HEK293T (cell line): ENCODE measurements at regions not wholly inside any gene's neighbourhood (a gene's known extent, or its start where the extent isn't known, plus 50 kb on each side); places are given as distances from the start of the nearest gene placed in this dataset.
"Not testable (repeated sequence)": the region's sequence is repeated elsewhere in the genome, so short reads cannot be mapped to it uniquely, and the experiment has no call there.

Experiments
- CTCF ChIA-PET: fragments of 350-600 bp; formaldehyde crosslinking; extraction: SDS; loops from one replicate; lab custom pipeline; 2021; ENCODE audit warnings: antibody characterized with exemption, inconsistent platforms; lab: Yijun Ruan, JAX
- POLR2A ChIA-PET: fragments of 350-600 bp; formaldehyde crosslinking; extraction: SDS; loops from one replicate; lab custom pipeline; 2020; ENCODE audit warnings: antibody characterized with exemption, inconsistent platforms; lab: Yijun Ruan, JAX
- DNase-seq: peaks from one replicate; pipeline ENCODE4 v3.0.0; 2012; ENCODE audit warnings: mixed read lengths; ENCODE audit errors: extremely low spot score
- ARNT ChIP-seq: fragments of 450-650 bp; IDR thresholded peaks from 2 replicates; pipeline ENCODE4 v1.6.1; 2017; ENCODE audit warnings: mild to moderate bottlenecking
- BHLHE40 ChIP-seq: fragments of 450-650 bp; IDR thresholded peaks from 2 replicates; pipeline ENCODE4 v1.6.1; 2016; ENCODE audit warnings: mild to moderate bottlenecking, moderate library complexity, borderline replicate concordance
- CTBP1 ChIP-seq: fragments of 450-650 bp; IDR thresholded peaks from 2 replicates; pipeline ENCODE4 v1.6.1; 2016; ENCODE audit warnings: borderline replicate concordance
- ELF4 ChIP-seq: fragments of 450-650 bp; IDR thresholded peaks from 2 replicates; pipeline ENCODE4 v1.6.1; 2017; ENCODE audit warnings: antibody characterized with exemption
- FOXA1 ChIP-seq: fragments of 450-650 bp; IDR thresholded peaks from 2 replicates; pipeline ENCODE4 v1.6.1; 2016; ENCODE audit warnings: mild to moderate bottlenecking
- FOXK2 ChIP-seq: fragments of 450-650 bp; IDR thresholded peaks from 2 replicates; pipeline ENCODE4 v1.6.1; 2016; ENCODE audit warnings: mild to moderate bottlenecking
- FOXM1 ChIP-seq: fragments of 450-650 bp; IDR thresholded peaks from 2 replicates; pipeline ENCODE4 v1.6.1; 2017; ENCODE audit warnings: mild to moderate bottlenecking, borderline replicate concordance
- HDGF ChIP-seq: fragments of 450-650 bp; IDR thresholded peaks from 2 replicates; pipeline ENCODE4 v1.6.1; 2017; ENCODE audit warnings: antibody characterized with exemption, borderline replicate concordance
- L3MBTL2 ChIP-seq: fragments of 450-650 bp; conservative IDR thresholded peaks from 2 replicates; pipeline ENCODE4 v1.6.1; 2016; ENCODE audit warnings: mild to moderate bottlenecking
- LEF1 ChIP-seq: fragments of 450-650 bp; IDR thresholded peaks from 2 replicates; pipeline ENCODE4 v1.6.1; 2017; ENCODE audit warnings: mild to moderate bottlenecking, borderline replicate concordance
- NFRKB ChIP-seq: fragments of 450-650 bp; IDR thresholded peaks from 2 replicates; pipeline ENCODE4 v1.6.1; 2016; ENCODE audit warnings: mild to moderate bottlenecking, moderate library complexity
- PKNOX1 ChIP-seq: fragments of 450-650 bp; IDR thresholded peaks from 2 replicates; pipeline ENCODE4 v1.6.1; 2016
- SP1 ChIP-seq: fragments of 450-650 bp; IDR thresholded peaks from 2 replicates; pipeline ENCODE4 v1.6.1; 2017
- SUZ12 ChIP-seq: fragments of 450-650 bp; IDR thresholded peaks from 2 replicates; pipeline ENCODE4 v1.6.1; 2016; ENCODE audit warnings: mild to moderate bottlenecking
- TARDBP ChIP-seq: fragments of 450-650 bp; IDR thresholded peaks from 2 replicates; pipeline ENCODE4 v1.6.1; 2016
- ZNF384 ChIP-seq: fragments of 450-650 bp; IDR thresholded peaks from 2 replicates; pipeline ENCODE4 v1.6.1; 2016

GRCh38 chr12:42002563-42002962, 142.1 kb downstream of the GXYLT1 start:
- ChIA-PET POLR2A (no interaction called here), CTCF (no interaction called here)
- TF ChIP-seq PKNOX1 (no peak), NFRKB (no peak), SP1 (no peak), FOXA1 (no peak), SUZ12 (no peak), CTBP1 (no peak), FOXM1 (no peak), TARDBP (no peak), FOXK2 (no peak), ZNF384 (no peak), BHLHE40 (no peak), ELF4 (no peak), ARNT (no peak), HDGF (no peak), L3MBTL2 (no peak), LEF1 (no peak)
- DNase-seq, result no peak

GRCh38 chr12:41998436-41998835, 146.2 kb downstream of the GXYLT1 start:
- ChIA-PET POLR2A (interaction anchor here (0.7 kb wide), 1 partner anchor 55 kb away, joined by 3 read pairs; no protein-coding TSS in a partner anchor), CTCF (no interaction called here)
- TF ChIP-seq HDGF, result no peak
- no peak for TF ChIP-seq NFRKB
- TF ChIP-seq PKNOX1, result no peak
- no peak for TF ChIP-seq ZNF384
- no peak for TF ChIP-seq FOXA1
- no peak for TF ChIP-seq BHLHE40
- TF ChIP-seq SP1, result no peak
- no peak for TF ChIP-seq TARDBP
- TF ChIP-seq LEF1, result no peak
- TF ChIP-seq ARNT, result no peak
- no peak for TF ChIP-seq FOXM1
- no peak for TF ChIP-seq L3MBTL2
- no peak for DNase-seq

GRCh38 chr12:41993283-41993682, 151.4 kb downstream of the GXYLT1 start:
- TF ChIP-seq CTBP1 (no peak), ARNT (no peak), FOXM1 (no peak), BHLHE40 (no peak)
- CTCF ChIA-PET, result no interaction called here
- POLR2A ChIA-PET, result no interaction called here
- DNase-seq, result no peak

- no peak for DNase-seq
- CTCF ChIA-PET, result no interaction called here
- POLR2A ChIA-PET, result interaction anchor here (0.8 kb wide), 1 partner anchor 585 kb away, joined by 3 read pairs; no protein-coding TSS in a partner anchor
- TF ChIP-seq PKNOX1 (peak; percentile 47), ZNF384 (no peak)
Observed at GRCh38 chr12:41992692-41993215, 151.9 kb downstream of the GXYLT1 start.

GRCh38 chr12:41992022-41992421, 152.7 kb downstream of the GXYLT1 start:
- POLR2A ChIA-PET, result interaction anchor here (0.8 kb wide), 1 partner anchor 584 kb away, joined by 3 read pairs; no protein-coding TSS in a partner anchor
- CTCF ChIA-PET, result no interaction called here
- DNase-seq, result no peak
- TF ChIP-seq SUZ12 (no peak), L3MBTL2 (no peak), TARDBP (no peak), ELF4 (no peak), PKNOX1 (no peak), FOXK2 (no peak), BHLHE40 (no peak), LEF1 (no peak), SP1 (no peak), ZNF384 (no peak), HDGF (no peak), FOXA1 (no peak), NFRKB (no peak), FOXM1 (no peak), CTBP1 (no peak), ARNT (no peak)

GRCh38 chr12:41988715-41989114, 156.0 kb downstream of the GXYLT1 start:
- POLR2A ChIA-PET, result no interaction called here
- no peak for DNase-seq
- TF ChIP-seq CTBP1, result no peak
- no peak for TF ChIP-seq LEF1
- TF ChIP-seq FOXK2, result no peak
- no peak for TF ChIP-seq SUZ12
- no peak for TF ChIP-seq FOXM1
- TF ChIP-seq BHLHE40, result no peak
- no peak for TF ChIP-seq TARDBP
- TF ChIP-seq ELF4, result no peak
- no peak for TF ChIP-seq ZNF384
- TF ChIP-seq SP1, result no peak
- no peak for TF ChIP-seq HDGF
- no peak for TF ChIP-seq FOXA1
- TF ChIP-seq L3MBTL2, result no peak
- TF ChIP-seq PKNOX1, result no peak
- CTCF ChIA-PET, result no interaction called here

- DNase-seq, CTCF ChIA-PET, POLR2A ChIA-PET: not testable (repeated sequence)
Observed at GRCh38 chr12:41986513-41986912, 158.2 kb downstream of the GXYLT1 start.
